ENCODE measurements at regions not wholly inside any gene's neighbourhood (a gene's known extent, or its start where the extent isn't known, plus 50 kb on each side); places are given as distances from the start of the nearest gene placed in this dataset.
A peak's percentile ranks its signal among the peaks of the same experiment; 100 is the strongest.

DNA sequence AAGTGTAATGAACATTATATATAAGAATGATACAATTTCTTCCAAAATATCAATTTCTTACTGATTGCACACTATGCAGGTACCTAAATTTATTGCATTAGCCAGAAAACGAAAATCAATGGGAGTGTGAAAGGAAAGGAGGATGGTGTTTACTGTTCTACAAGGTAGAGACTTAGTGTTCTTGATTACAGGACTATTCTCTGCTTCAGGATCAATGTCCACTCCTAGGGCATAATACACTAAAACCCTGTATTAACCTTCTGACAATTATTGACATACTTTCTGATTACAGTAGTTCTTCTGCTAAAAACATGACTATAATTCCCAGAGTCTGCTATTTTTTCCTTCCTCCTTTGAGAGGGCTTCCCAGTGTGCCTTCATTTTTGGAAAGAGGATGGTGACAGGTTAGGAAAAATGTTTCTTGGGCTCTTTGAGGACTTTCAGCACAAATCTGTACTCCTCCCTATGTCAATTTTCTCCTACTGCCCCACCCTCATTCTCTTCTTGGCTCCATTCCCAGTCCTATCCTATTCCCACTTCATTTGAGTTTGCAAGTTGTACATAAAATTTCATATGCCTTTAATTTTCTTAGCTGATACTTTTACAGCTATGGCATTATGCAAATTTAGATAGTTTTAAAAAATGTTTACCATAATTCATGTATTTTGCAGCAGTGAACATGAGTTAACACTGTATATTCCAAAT is 278.9 kb downstream of the CENPW start:
- Histone ChIP-seq H3K36me3 (ENCODE audit: insufficient read depth, low read length) (no peaks in the 10 kb centered on the region), H3K9me2 (replicated peaks; ENCODE audit: insufficient read depth, low read length) (no peaks in the 10 kb centered on the region), H3K27me3 (ENCODE audit: low read length) (no peaks in the 10 kb centered on the region), H4K20me1 (ENCODE audit: insufficient read depth, low read depth, low read length) (no peaks in the 10 kb centered on the region), H3K4me1 (ENCODE audit: low read length) (no peaks in the 10 kb centered on the region), H3K4me3 (ENCODE audit: low read length) (no peak overlapping the region), H3K9ac (ENCODE audit: low read length) (no peak overlapping the region), H3K79me2 (ENCODE audit: low read length) (no peaks in the 10 kb centered on the region), H3K9me3 (ENCODE audit: low read length) (no peaks in the 10 kb centered on the region), H2AFZ (ENCODE audit: low read length) (no peak overlapping the region), H3K4me2 (ENCODE audit: low read depth, low read length, poor library complexity, severe bottlenecking) (no peak overlapping the region), H3K27ac (ENCODE audit: low read length) (no peak overlapping the region)
- no peak for DNase-seq

DNA sequence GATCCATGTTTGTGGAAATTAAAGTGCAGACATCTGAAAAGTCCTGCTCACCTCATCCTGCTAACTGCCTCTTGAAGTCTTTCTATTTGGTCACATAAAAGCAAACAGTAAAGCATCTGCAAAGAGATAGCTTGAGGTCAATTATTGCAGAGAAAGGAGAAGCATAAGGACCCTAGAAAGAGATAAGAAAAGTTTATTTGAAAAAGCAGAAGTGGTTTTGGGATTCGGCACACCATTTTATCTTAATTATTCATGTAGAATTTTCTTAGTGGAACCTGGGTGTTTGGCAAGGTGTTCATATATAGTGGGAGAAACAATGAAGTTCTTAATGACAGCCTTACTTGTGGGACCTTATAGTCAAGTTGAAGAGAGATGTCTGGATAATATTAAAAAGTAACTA is 280.8 kb downstream of the CENPW start:
- H3K9me3 ChIP-seq (ENCODE audit: low read length): no peaks in the 10 kb centered on the region
- no peak overlapping the region for H3K27ac ChIP-seq (ENCODE audit: low read length)
- H4K20me1 ChIP-seq (ENCODE audit: insufficient read depth, low read depth, low read length): no peaks in the 10 kb centered on the region
- H2AFZ ChIP-seq (ENCODE audit: low read length): no peak overlapping the region
- H3K9me2 ChIP-seq (replicated peaks; ENCODE audit: insufficient read depth, low read length): no peaks in the 10 kb centered on the region
- H3K4me3 ChIP-seq (ENCODE audit: low read length): no peak overlapping the region
- no peak overlapping the region for H3K9ac ChIP-seq (ENCODE audit: low read length)
- no peak for DNase-seq
- no peaks in the 10 kb centered on the region for H3K27me3 ChIP-seq (ENCODE audit: low read length)
- no peaks in the 10 kb centered on the region for H3K36me3 ChIP-seq (ENCODE audit: insufficient read depth, low read length)
- H3K79me2 ChIP-seq (ENCODE audit: low read length): no peaks in the 10 kb centered on the region
- no peak overlapping the region for H3K4me2 ChIP-seq (ENCODE audit: low read depth, low read length, poor library complexity, severe bottlenecking)
- no peaks in the 10 kb centered on the region for H3K4me1 ChIP-seq (ENCODE audit: low read length)

DNA sequence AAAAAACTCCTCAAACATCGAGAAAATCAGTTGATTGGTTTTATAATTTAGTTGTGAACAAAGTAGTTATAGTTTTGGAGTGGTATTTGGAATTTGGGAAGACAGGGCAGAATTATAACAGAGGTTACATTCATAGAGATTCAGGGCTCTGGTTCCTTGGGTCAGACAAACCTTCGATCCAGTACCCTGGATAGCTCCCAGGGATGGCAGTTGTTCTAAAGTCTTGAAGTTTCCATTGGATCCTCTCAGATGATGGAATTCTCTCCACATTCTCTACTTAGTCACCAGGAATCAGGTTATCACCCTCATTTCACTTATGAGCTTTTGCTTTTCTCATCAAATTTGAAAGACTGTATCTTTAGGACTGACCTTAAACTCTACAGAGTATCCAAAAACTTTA is 285.1 kb downstream of the CENPW start:
- Histone ChIP-seq H3K79me2 (ENCODE audit: low read length) (no peaks in the 10 kb centered on the region), H3K27me3 (ENCODE audit: low read length) (no peaks in the 10 kb centered on the region), H3K9me3 (ENCODE audit: low read length) (no peaks in the 10 kb centered on the region), H3K4me3 (ENCODE audit: low read length) (no peak overlapping the region), H3K4me1 (ENCODE audit: low read length) (no peaks in the 10 kb centered on the region), H4K20me1 (ENCODE audit: insufficient read depth, low read depth, low read length) (no peaks in the 10 kb centered on the region), H3K36me3 (ENCODE audit: insufficient read depth, low read length) (no peaks in the 10 kb centered on the region), H3K9ac (ENCODE audit: low read length) (no peak overlapping the region), H3K4me2 (ENCODE audit: low read depth, low read length, poor library complexity, severe bottlenecking) (no peak overlapping the region), H2AFZ (ENCODE audit: low read length) (no peak overlapping the region), H3K27ac (ENCODE audit: low read length) (no peak overlapping the region), H3K9me2 (replicated peaks; ENCODE audit: insufficient read depth, low read length) (no peaks in the 10 kb centered on the region)
- DNase-seq: no peak

DNA sequence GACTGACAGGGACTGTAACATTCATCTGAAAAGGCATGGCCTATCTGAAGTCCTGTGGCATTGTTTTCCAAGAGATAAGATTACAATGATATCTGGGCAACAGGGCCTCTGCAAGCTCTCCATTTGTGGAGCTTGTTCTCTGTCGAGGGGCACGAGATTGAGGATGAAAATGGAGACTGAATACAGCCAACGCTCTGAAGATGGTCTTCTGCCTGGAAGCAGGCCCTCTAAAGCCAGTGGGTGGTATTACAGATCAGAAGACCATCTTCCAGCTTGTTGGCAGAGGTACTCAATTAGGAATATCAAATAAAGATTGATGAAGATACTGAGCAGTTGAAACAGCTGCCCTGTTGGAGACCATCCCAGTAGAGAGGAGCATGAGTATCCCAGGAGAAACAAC is 288.2 kb downstream of the CENPW start:
- H4K20me1 ChIP-seq (ENCODE audit: insufficient read depth, low read depth, low read length): no peaks in the 10 kb centered on the region
- H3K4me3 ChIP-seq (ENCODE audit: low read length): no peak overlapping the region
- H3K9me2 ChIP-seq (replicated peaks; ENCODE audit: insufficient read depth, low read length): no peaks in the 10 kb centered on the region
- H3K4me2 ChIP-seq (ENCODE audit: low read depth, low read length, poor library complexity, severe bottlenecking): no peak overlapping the region
- H3K4me1 ChIP-seq (ENCODE audit: low read length): no peaks in the 10 kb centered on the region
- H3K9ac ChIP-seq (ENCODE audit: low read length): no peak overlapping the region
- DNase-seq: peak; percentile 59
- no peaks in the 10 kb centered on the region for H3K9me3 ChIP-seq (ENCODE audit: low read length)
- no peaks in the 10 kb centered on the region for H3K27me3 ChIP-seq (ENCODE audit: low read length)
- H2AFZ ChIP-seq (ENCODE audit: low read length): peak overlapping the region; percentile 6; the same call in 1 of the 2 replicates
- no peaks in the 10 kb centered on the region for H3K36me3 ChIP-seq (ENCODE audit: insufficient read depth, low read length)
- no peak overlapping the region for H3K27ac ChIP-seq (ENCODE audit: low read length)
- H3K79me2 ChIP-seq (ENCODE audit: low read length): no peaks in the 10 kb centered on the region

DNA sequence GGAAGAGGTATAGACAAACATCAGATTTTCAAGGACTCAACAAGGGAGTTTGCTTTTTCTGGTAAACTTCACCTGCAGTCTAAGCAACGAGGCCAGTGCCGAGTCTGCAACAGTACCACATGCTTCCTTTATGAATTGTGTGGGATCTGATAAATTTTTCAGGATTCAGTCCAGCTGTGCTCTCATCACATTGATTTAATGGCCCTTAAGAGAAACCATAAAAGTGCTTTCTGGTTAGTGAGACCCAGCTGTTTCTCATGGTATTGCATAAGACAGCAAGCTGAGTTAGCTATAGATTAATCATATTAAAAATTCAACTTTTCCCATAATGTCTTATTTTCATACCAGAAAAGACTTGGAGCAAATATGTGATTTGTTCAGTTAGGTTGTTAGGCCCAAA is 291.4 kb downstream of the CENPW start:
- Histone ChIP-seq H4K20me1 (ENCODE audit: insufficient read depth, low read depth, low read length) (no peaks in the 10 kb centered on the region), H3K9ac (ENCODE audit: low read length) (no peak overlapping the region), H3K27ac (ENCODE audit: low read length) (no peak overlapping the region)

DNA sequence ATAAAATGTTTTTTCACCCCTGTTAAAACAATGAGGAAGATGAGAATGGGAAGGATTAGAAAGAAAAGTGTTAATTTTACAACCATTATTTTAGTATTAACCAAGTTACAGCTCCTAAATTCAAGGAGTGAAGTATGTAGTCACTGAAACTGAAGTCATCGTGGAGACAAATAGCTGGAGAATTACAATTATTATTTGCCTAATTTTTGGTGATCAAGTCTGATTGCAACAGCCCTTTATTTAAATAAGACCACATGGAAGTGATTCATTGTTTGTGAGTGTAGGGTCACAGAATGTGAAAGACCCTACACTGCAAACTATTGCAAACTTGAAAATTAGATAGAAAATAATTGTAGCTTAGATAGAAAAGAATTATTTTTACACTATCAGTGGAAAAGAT is 292.4 kb downstream of the CENPW start:
- no peaks in the 10 kb centered on the region for H3K36me3 ChIP-seq (ENCODE audit: insufficient read depth, low read length)
- DNase-seq: no peak
- no peak overlapping the region for H3K4me3 ChIP-seq (ENCODE audit: low read length)
- no peaks in the 10 kb centered on the region for H4K20me1 ChIP-seq (ENCODE audit: insufficient read depth, low read depth, low read length)
- H3K4me1 ChIP-seq (ENCODE audit: low read length): no peaks in the 10 kb centered on the region
- H2AFZ ChIP-seq (ENCODE audit: low read length): no peak overlapping the region
- H3K27me3 ChIP-seq (ENCODE audit: low read length): no peaks in the 10 kb centered on the region
- no peaks in the 10 kb centered on the region for H3K79me2 ChIP-seq (ENCODE audit: low read length)
- H3K9me3 ChIP-seq (ENCODE audit: low read length): no peaks in the 10 kb centered on the region
- H3K9ac ChIP-seq (ENCODE audit: low read length): no peak overlapping the region
- no peaks in the 10 kb centered on the region for H3K9me2 ChIP-seq (replicated peaks; ENCODE audit: insufficient read depth, low read length)
- H3K27ac ChIP-seq (ENCODE audit: low read length): no peak overlapping the region
- no peak overlapping the region for H3K4me2 ChIP-seq (ENCODE audit: low read depth, low read length, poor library complexity, severe bottlenecking)

More for the DNA sequence above, 291.4 kb downstream of the CENPW start:
- Histone ChIP-seq H3K79me2 (ENCODE audit: low read length) (no peaks in the 10 kb centered on the region), H3K4me1 (ENCODE audit: low read length) (no peaks in the 10 kb centered on the region), H3K4me2 (ENCODE audit: low read depth, low read length, poor library complexity, severe bottlenecking) (no peak overlapping the region), H3K9me3 (ENCODE audit: low read length) (no peaks in the 10 kb centered on the region), H2AFZ (ENCODE audit: low read length) (no peak overlapping the region), H3K36me3 (ENCODE audit: insufficient read depth, low read length) (no peaks in the 10 kb centered on the region), H3K9me2 (replicated peaks; ENCODE audit: insufficient read depth, low read length) (no peaks in the 10 kb centered on the region), H3K4me3 (ENCODE audit: low read length) (no peak overlapping the region), H3K27me3 (ENCODE audit: low read length) (no peaks in the 10 kb centered on the region)
- no peak for DNase-seq

DNA sequence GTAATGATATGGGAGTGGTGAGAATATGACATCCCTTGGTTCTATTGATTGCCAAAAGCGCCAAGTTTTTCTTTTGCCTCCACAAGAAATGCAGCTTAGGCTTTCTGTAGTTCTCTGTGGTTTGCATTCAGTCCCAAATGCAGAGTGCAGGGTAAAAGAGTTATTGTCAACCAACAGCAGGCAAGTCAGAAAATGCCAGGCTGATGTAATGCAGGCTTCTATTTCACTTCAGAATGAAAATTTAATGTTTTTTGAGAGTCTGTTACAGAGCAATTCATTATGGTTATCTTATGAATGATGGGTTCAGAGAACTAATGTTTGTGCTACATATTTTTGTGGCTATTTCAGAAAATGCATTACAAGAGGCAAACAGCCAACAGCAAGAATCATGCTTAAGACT is 293.5 kb downstream of the CENPW start:
- H3K27ac ChIP-seq (ENCODE audit: low read length): no peak overlapping the region
- H3K9me3 ChIP-seq (ENCODE audit: low read length): no peaks in the 10 kb centered on the region
- no peaks in the 10 kb centered on the region for H3K9me2 ChIP-seq (replicated peaks; ENCODE audit: insufficient read depth, low read length)
- no peaks in the 10 kb centered on the region for H3K27me3 ChIP-seq (ENCODE audit: low read length)
- DNase-seq: no peak
- H3K79me2 ChIP-seq (ENCODE audit: low read length): no peaks in the 10 kb centered on the region
- H3K4me3 ChIP-seq (ENCODE audit: low read length): no peak overlapping the region
- H3K4me2 ChIP-seq (ENCODE audit: low read depth, low read length, poor library complexity, severe bottlenecking): no peak overlapping the region
- H3K4me1 ChIP-seq (ENCODE audit: low read length): no peaks in the 10 kb centered on the region
- H3K36me3 ChIP-seq (ENCODE audit: insufficient read depth, low read length): no peaks in the 10 kb centered on the region
- H2AFZ ChIP-seq (ENCODE audit: low read length): no peak overlapping the region
- H4K20me1 ChIP-seq (ENCODE audit: insufficient read depth, low read depth, low read length): no peaks in the 10 kb centered on the region
- no peak overlapping the region for H3K9ac ChIP-seq (ENCODE audit: low read length)

DNA sequence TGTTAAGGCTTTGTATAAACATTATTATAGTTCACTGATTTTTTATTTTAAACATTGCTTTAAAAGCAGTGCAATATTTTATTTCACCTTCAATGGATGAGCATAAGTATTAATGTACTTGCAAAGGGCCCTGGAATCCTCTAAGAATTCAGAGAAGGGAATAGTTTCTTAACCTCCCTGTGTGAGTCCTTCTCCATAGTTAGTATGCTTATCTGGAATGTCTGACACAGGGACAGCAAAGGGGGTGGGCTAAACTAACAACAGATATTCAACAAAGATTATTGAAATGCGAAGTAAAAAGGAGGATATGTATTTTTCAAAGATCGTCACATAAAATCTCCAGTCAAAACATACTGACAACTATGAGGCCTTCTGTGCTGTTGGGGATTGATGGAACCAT is 300.4 kb downstream of the CENPW start:
- DNase-seq: no peak
- Histone ChIP-seq H3K9me2 (replicated peaks; ENCODE audit: insufficient read depth, low read length) (no peaks in the 10 kb centered on the region), H2AFZ (ENCODE audit: low read length) (no peak overlapping the region), H3K79me2 (ENCODE audit: low read length) (no peaks in the 10 kb centered on the region), H3K4me1 (ENCODE audit: low read length) (no peaks in the 10 kb centered on the region), H3K27me3 (ENCODE audit: low read length) (no peaks in the 10 kb centered on the region), H3K9ac (ENCODE audit: low read length) (no peak overlapping the region), H3K9me3 (ENCODE audit: low read length) (no peaks in the 10 kb centered on the region), H3K27ac (ENCODE audit: low read length) (no peak overlapping the region), H3K4me3 (ENCODE audit: low read length) (no peak overlapping the region), H3K4me2 (ENCODE audit: low read depth, low read length, poor library complexity, severe bottlenecking) (no peak overlapping the region), H3K36me3 (ENCODE audit: insufficient read depth, low read length) (no peaks in the 10 kb centered on the region), H4K20me1 (ENCODE audit: insufficient read depth, low read depth, low read length) (no peaks in the 10 kb centered on the region)

Data from Karpas-422 (cell line).